ENCODE measurements at regions not wholly inside any gene's neighbourhood (a gene's known extent, or its start where the extent isn't known, plus 50 kb on each side); places are given as distances from the start of the nearest gene placed in this dataset.

GRCh38 chr22:47804281-47804680, 1041.8 kb downstream of the TBC1D22A start:
- H3K4me2 ChIP-seq (ENCODE audit: low read depth, low read length, poor library complexity, severe bottlenecking), result no peak overlapping the region
- TF ChIP-seq, protein P1, sequence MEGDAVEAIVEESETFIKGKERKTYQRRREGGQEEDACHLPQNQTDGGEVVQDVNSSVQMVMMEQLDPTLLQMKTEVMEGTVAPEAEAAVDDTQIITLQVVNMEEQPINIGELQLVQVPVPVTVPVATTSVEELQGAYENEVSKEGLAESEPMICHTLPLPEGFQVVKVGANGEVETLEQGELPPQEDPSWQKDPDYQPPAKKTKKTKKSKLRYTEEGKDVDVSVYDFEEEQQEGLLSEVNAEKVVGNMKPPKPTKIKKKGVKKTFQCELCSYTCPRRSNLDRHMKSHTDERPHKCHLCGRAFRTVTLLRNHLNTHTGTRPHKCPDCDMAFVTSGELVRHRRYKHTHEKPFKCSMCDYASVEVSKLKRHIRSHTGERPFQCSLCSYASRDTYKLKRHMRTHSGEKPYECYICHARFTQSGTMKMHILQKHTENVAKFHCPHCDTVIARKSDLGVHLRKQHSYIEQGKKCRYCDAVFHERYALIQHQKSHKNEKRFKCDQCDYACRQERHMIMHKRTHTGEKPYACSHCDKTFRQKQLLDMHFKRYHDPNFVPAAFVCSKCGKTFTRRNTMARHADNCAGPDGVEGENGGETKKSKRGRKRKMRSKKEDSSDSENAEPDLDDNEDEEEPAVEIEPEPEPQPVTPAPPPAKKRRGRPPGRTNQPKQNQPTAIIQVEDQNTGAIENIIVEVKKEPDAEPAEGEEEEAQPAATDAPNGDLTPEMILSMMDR (IDR thresholded peaks at IDR 0.05; ENCODE audit: insufficient read depth, low read length, poor library complexity, severe bottlenecking), result no peak
- no peak for TF ChIP-seq EZH2phosphoT487 (conservative IDR thresholded peaks at IDR 0.05; ENCODE audit: low read length)
- no peaks in the 10 kb centered on the region for H3K9me3 ChIP-seq (ENCODE audit: insufficient read depth, low read length)
- no peak overlapping the region for H3K4me3 ChIP-seq (ENCODE audit: insufficient read depth, low read length, poor library complexity, severe bottlenecking)
- no peaks in the 10 kb centered on the region for H3K27me3 ChIP-seq (ENCODE audit: low read length)
- H2AFZ ChIP-seq (ENCODE audit: low read depth, low read length, severe bottlenecking), result no peak overlapping the region
- no peaks in the 10 kb centered on the region for H3K36me3 ChIP-seq (ENCODE audit: low read length)
- no peak overlapping the region for H3K9ac ChIP-seq (ENCODE audit: low read length)
- no peaks in the 10 kb centered on the region for H4K20me1 ChIP-seq (ENCODE audit: low read depth, low read length)
- no peaks in the 10 kb centered on the region for H3K9me2 ChIP-seq (replicated peaks; ENCODE audit: insufficient read depth, low read length)
- no peak overlapping the region for H3K27ac ChIP-seq (ENCODE audit: low read depth, low read length)
- no peaks in the 10 kb centered on the region for H3K79me2 ChIP-seq (ENCODE audit: insufficient read depth, low read length)
- H3F3A ChIP-seq (ENCODE audit: insufficient read depth), result no peaks in the 10 kb centered on the region

DNA sequence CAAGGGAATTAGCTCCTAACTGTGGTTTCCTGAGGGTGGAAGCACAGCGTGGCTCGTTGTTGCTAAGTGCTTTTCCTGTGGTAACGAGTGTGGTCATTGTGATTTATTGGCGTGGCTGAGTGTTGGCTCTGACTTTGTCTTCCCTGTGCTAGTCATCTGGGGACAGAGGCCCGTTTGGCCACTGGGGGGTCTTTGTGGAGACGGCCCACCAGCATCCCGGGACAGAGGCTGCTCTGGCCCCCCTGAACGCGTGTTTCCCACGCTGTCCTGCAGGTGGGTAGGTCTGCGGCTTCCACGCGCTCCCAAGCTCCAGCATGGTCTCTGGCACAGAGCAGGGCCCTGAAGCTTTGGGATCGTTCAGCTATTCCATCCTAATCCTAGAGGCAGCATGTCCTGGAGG, 1040.0 kb downstream of the TBC1D22A start:
- no peaks in the 10 kb centered on the region for H3K9me2 ChIP-seq (replicated peaks; ENCODE audit: insufficient read depth, low read length)
- no peak overlapping the region for H3K4me3 ChIP-seq (ENCODE audit: insufficient read depth, low read length, poor library complexity, severe bottlenecking)
- H3F3A ChIP-seq (ENCODE audit: insufficient read depth), result no peaks in the 10 kb centered on the region
- H3K9me3 ChIP-seq (ENCODE audit: insufficient read depth, low read length), result peaks cover 4% of the 10 kb centered on the region; the same call in 1 of the 2 replicates
- H2AFZ ChIP-seq (ENCODE audit: low read depth, low read length, severe bottlenecking), result no peak overlapping the region
- H3K27ac ChIP-seq (ENCODE audit: low read depth, low read length), result no peak overlapping the region
- H3K4me2 ChIP-seq (ENCODE audit: low read depth, low read length, poor library complexity, severe bottlenecking), result no peak overlapping the region
- no peaks in the 10 kb centered on the region for H3K79me2 ChIP-seq (ENCODE audit: insufficient read depth, low read length)
- no peaks in the 10 kb centered on the region for H3K27me3 ChIP-seq (ENCODE audit: low read length)
- TF ChIP-seq EZH2phosphoT487 (conservative IDR thresholded peaks at IDR 0.05; ENCODE audit: low read length), result no peak
- TF ChIP-seq, protein P1 (IDR thresholded peaks at IDR 0.05; ENCODE audit: insufficient read depth, low read length, poor library complexity, severe bottlenecking), result no peak
- no peaks in the 10 kb centered on the region for H4K20me1 ChIP-seq (ENCODE audit: low read depth, low read length)
- no peak overlapping the region for H3K9ac ChIP-seq (ENCODE audit: low read length)
- no peaks in the 10 kb centered on the region for H3K36me3 ChIP-seq (ENCODE audit: low read length)

GRCh38 chr22:47801541-47802245, 1039.2 kb downstream of the TBC1D22A start:
- Histone ChIP-seq H3K9me2 (replicated peaks; ENCODE audit: insufficient read depth, low read length) (no peaks in the 10 kb centered on the region), H3K9me3 (ENCODE audit: insufficient read depth, low read length) (peaks cover 4% of the 10 kb centered on the region; the same call in 1 of the 2 replicates), H3K4me3 (ENCODE audit: insufficient read depth, low read length, poor library complexity, severe bottlenecking) (no peak overlapping the region), H3K36me3 (ENCODE audit: low read length) (no peaks in the 10 kb centered on the region), H3K79me2 (ENCODE audit: insufficient read depth, low read length) (no peaks in the 10 kb centered on the region), H3K4me2 (ENCODE audit: low read depth, low read length, poor library complexity, severe bottlenecking) (no peak overlapping the region), H2AFZ (ENCODE audit: low read depth, low read length, severe bottlenecking) (no peak overlapping the region), H4K20me1 (ENCODE audit: low read depth, low read length) (no peaks in the 10 kb centered on the region), H3K27me3 (ENCODE audit: low read length) (no peaks in the 10 kb centered on the region), H3F3A (ENCODE audit: insufficient read depth) (no peaks in the 10 kb centered on the region), H3K9ac (ENCODE audit: low read length) (no peak overlapping the region), H3K27ac (ENCODE audit: low read depth, low read length) (no peak overlapping the region)
- no peak for TF ChIP-seq EZH2phosphoT487 (conservative IDR thresholded peaks at IDR 0.05; ENCODE audit: low read length)
- TF ChIP-seq, protein P1 (IDR thresholded peaks at IDR 0.05; ENCODE audit: insufficient read depth, low read length, poor library complexity, severe bottlenecking), result no peak
